ENCODE measurements at regions not wholly inside any gene's neighbourhood (a gene's known extent, or its start where the extent isn't known, plus 50 kb on each side); places are given as distances from the start of the nearest gene placed in this dataset.

DNA sequence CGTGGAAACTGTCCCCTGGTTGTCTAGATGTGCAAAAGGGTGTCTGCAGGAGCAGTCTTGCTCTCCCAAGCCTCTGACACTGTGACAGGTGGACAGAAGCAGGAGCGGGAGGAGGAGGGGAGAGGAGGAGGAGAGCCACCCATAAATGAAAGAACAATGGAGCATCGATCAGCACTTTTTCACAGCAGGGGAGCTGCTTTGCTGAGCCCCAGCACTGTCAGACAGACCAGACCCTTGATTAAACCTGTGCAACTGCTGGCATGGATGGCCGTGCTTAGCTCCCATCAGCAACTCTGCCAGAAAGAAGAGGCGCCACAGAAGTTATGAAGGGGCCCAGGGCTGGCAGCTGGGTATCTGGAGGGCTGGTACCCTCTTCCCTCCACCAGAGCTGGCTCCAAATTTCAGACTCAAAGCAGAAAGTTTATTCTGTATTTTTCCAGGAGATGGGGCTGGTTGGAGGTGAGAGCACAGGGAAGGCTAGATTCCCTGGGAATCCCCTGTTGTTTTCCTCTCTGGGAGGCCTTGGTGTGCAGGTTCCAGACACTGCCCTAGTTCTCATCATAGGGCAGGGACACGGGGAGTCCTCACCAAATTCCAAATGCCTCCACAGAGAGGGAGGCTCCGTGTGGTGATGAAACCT, 1192.2 kb downstream of the UQCRFS1 start:
- intact Hi-C loops (cut with micrococcal nuclease) (no loop called here), dilution Hi-C loops (cut with MboI; ENCODE audit: extremely low pct_ligation_motif_present, low sequenced_read_pairs) (no loop called here)
- FAIRE-seq, result no peak
- no peaks in the 10 kb centered on the region for H3K79me2 ChIP-seq (ENCODE audit: control insufficient read depth, insufficient read depth, low read length)
- TF ChIP-seq POLR2AphosphoS5 (IDR thresholded peaks at IDR 0.05; ENCODE audit: insufficient read depth, low read depth, low read length) (no peak), JUN (IDR thresholded peaks at IDR 0.05; ENCODE audit: borderline replicate concordance, insufficient read depth, insufficient read length, low read depth) (no peak), POLR2A (IDR thresholded peaks at IDR 0.05; ENCODE audit: low read depth, low read length) (no peak), MYC (IDR thresholded peaks at IDR 0.05; ENCODE audit: low read depth, low read length) (no peak), CTCF (IDR thresholded peaks at IDR 0.05; ENCODE audit: extremely low read depth in 1 of 2, insufficient read depth in 1 of 2, low read depth in 1 of 2, low read length in 2 of 2) (no peak), FOS (IDR thresholded peaks at IDR 0.05; ENCODE audit: borderline replicate concordance, insufficient read depth, low read length) (no peak), GATA2 (IDR thresholded peaks at IDR 0.05; ENCODE audit: insufficient read depth, insufficient read length, low read depth, low read length) (no peak), MAX (IDR thresholded peaks at IDR 0.05; ENCODE audit: insufficient read depth, insufficient read length) (no peak), EZH2 (IDR thresholded peaks at IDR 0.05; ENCODE audit: borderline replicate concordance, low read depth, low read length, severe bottlenecking) (no peak)
- H3K4me3 ChIP-seq (replicated peaks in 1 of 3; ENCODE audit: insufficient read depth in 1 of 3, low read depth in 1 of 3, low read length in 3 of 3), result no peak overlapping the region
- no peak overlapping the region for H3K9ac ChIP-seq (replicated peaks; ENCODE audit: extremely low read depth, insufficient read depth, low read length)
- no peaks in the 10 kb centered on the region for H3K36me3 ChIP-seq (ENCODE audit: control insufficient read depth in 2 of 2, extremely low read depth in 1 of 2, insufficient read depth in 2 of 2, low read length in 2 of 2)
- no peak overlapping the region for H3K4me2 ChIP-seq (ENCODE audit: insufficient read depth, low read length)
- no peaks in the 10 kb centered on the region for H3K27me3 ChIP-seq (ENCODE audit: control insufficient read depth in 2 of 2, insufficient read depth in 2 of 2, low read length in 2 of 2)
- H3K9me1 ChIP-seq (replicated peaks; ENCODE audit: control insufficient read depth, extremely low read depth, insufficient read depth, low read length), result no peaks in the 10 kb centered on the region
- H2AFZ ChIP-seq (ENCODE audit: low read depth, low read length), result no peak overlapping the region
- BruUV-seq (replicated peaks), result no TSS peak
- no peak for DNase-seq (ENCODE audit: low read depth, low spot score)
- ChIA-PET POLR2A (no interaction called here), CTCF (no interaction called here)
- H3K27ac ChIP-seq (ENCODE audit: insufficient read depth, low read depth, low read length), result no peak overlapping the region
- no peaks in the 10 kb centered on the region for H4K20me1 ChIP-seq (replicated peaks; ENCODE audit: control insufficient read depth, extremely low read depth, insufficient read depth, low read length)
- peaks cover 3% of the 10 kb centered on the region for H3K9me3 ChIP-seq (replicated peaks; ENCODE audit: control insufficient read depth, insufficient read depth, low read length)
- no peaks in the 10 kb centered on the region for H3K4me1 ChIP-seq (ENCODE audit: control insufficient read depth, extremely low read depth, insufficient read depth, low read length)

Measured in endothelial cell of umbilical vein (primary cell).